ENCODE measurements at regions not wholly inside any gene's neighbourhood (a gene's known extent, or its start where the extent isn't known, plus 50 kb on each side); places are given as distances from the start of the nearest gene placed in this dataset.

GRCh38 chr18:56158676-56159075 is 479.7 kb downstream of the TXNL1 start:
- no peak overlapping the region for H3K27ac ChIP-seq
- H3K27me3 ChIP-seq, result no peaks in the 10 kb centered on the region
- DNase-seq, result no peak
- peaks cover 11 to 20% of the 10 kb centered on the region in 2 donors for H3K4me1 ChIP-seq
- no peak for TF ChIP-seq CTCF (IDR thresholded peaks at IDR 0.05)
- no peak for TF ChIP-seq POLR2A (IDR thresholded peaks at IDR 0.05)
- intact Hi-C loops (cut with DNase I), result no loop called here
- no peaks in the 10 kb centered on the region for H3K36me3 ChIP-seq
- H3K9me3 ChIP-seq, result no peaks in the 10 kb centered on the region
- H3K4me3 ChIP-seq (replicated peaks in 1 of 3), result no peak overlapping the region

- TF ChIP-seq POLR2A (IDR thresholded peaks at IDR 0.05), result no peak
- no peak for TF ChIP-seq CTCF (IDR thresholded peaks at IDR 0.05)
- peaks cover 8 to 11% of the 10 kb centered on the region in 2 donors for H3K4me1 ChIP-seq
- no peak for DNase-seq
- H3K27me3 ChIP-seq, result no peaks in the 10 kb centered on the region
- H3K4me3 ChIP-seq (replicated peaks in 1 of 3), result no peak overlapping the region
- H3K36me3 ChIP-seq, result no peaks in the 10 kb centered on the region
- intact Hi-C loops (cut with DNase I), result no loop called here
- no peaks in the 10 kb centered on the region for H3K9me3 ChIP-seq
- H3K27ac ChIP-seq, result no peak overlapping the region
These were observed 480.9 kb downstream of the TXNL1 start for GRCh38 chr18:56157541-56157940.

- DNase-seq, result no peak
- Histone ChIP-seq H3K27me3 (no peaks in the 10 kb centered on the region), H3K27ac (no peak overlapping the region), H3K36me3 (no peaks in the 10 kb centered on the region), H3K4me3 (replicated peaks in 1 of 3) (no peak overlapping the region), H3K4me1 (no peaks in the 10 kb centered on the region), H3K9me3 (no peaks in the 10 kb centered on the region)
- 84 to 90% methylated on average over 13 of the region's 13 CpGs for WGBS, 2 donors
- intact Hi-C loops (cut with DNase I), result no loop called here
- TF ChIP-seq POLR2A (IDR thresholded peaks at IDR 0.05), result no peak
- TF ChIP-seq CTCF (IDR thresholded peaks at IDR 0.05), result no peak
These were observed 485.7 kb downstream of the TXNL1 start for GRCh38 chr18:56152551-56153310.

GRCh38 chr18:56148373-56148772 is 490.0 kb downstream of the TXNL1 start:
- Histone ChIP-seq H3K36me3 (no peaks in the 10 kb centered on the region), H3K27ac (no peak overlapping the region), H3K4me1 (no peaks in the 10 kb centered on the region), H3K4me3 (replicated peaks in 1 of 3) (no peak overlapping the region), H3K27me3 (no peaks in the 10 kb centered on the region), H3K9me3 (no peaks in the 10 kb centered on the region)
- intact Hi-C loops (cut with DNase I), result no loop called here
- TF ChIP-seq CTCF (IDR thresholded peaks at IDR 0.05) (no peak), POLR2A (IDR thresholded peaks at IDR 0.05) (no peak)
- no peak for DNase-seq

- WGBS, 2 donors, result 81 to 86% methylated on average over 1 of the region's 1 CpG
- TF ChIP-seq CTCF (IDR thresholded peaks at IDR 0.05) (no peak), POLR2A (IDR thresholded peaks at IDR 0.05) (no peak)
- H3K27ac ChIP-seq, result no peak overlapping the region
These were observed 491.8 kb downstream of the TXNL1 start for GRCh38 chr18:56146565-56146964.

More at GRCh38 chr18:56146565-56146964, 491.8 kb downstream of the TXNL1 start:
- Histone ChIP-seq H3K4me3 (replicated peaks in 1 of 3) (no peak overlapping the region), H3K27me3 (no peaks in the 10 kb centered on the region), H3K4me1 (no peaks in the 10 kb centered on the region), H3K36me3 (no peaks in the 10 kb centered on the region), H3K9me3 (no peaks in the 10 kb centered on the region)
- intact Hi-C loops (cut with DNase I), result no loop called here
- no peak for DNase-seq
